Upper lobe of right lung (tissue), 1 donor: ENCODE measurements at regions not wholly inside any gene's neighbourhood (a gene's known extent, or its start where the extent isn't known, plus 50 kb on each side); places are given as distances from the start of the nearest gene placed in this dataset.

ENCODE experiments used
- ATAC-seq: fragments of 200-7000 bp; cut with Tn5 transposase; one replicate; pipeline ENCODE4 v1.9.1; 2020; ENCODE audit warnings: mild to moderate bottlenecking, moderate library complexity
- DNase-seq: peaks from one replicate; pipeline ENCODE4 v3.0.0-alpha.2; 2020
- H3K27ac ChIP-seq: fragments of 200-600 bp; one replicate; pipeline ENCODE4 v1.8.0; 2022
- H3K27me3 ChIP-seq: fragments of 200-600 bp; one replicate; pipeline ENCODE4 v1.8.0; 2022; ENCODE audit warnings: mild to moderate bottlenecking
- H3K36me3 ChIP-seq: fragments of 200-600 bp; one replicate; pipeline ENCODE4 v1.8.0; 2022
- H3K4me1 ChIP-seq: fragments of 200-600 bp; one replicate; pipeline ENCODE4 v1.8.0; 2022
- H3K4me3 ChIP-seq: fragments of 200-600 bp; one replicate; pipeline ENCODE4 v1.8.0; 2022; ENCODE audit warnings: mild to moderate bottlenecking
- H3K9me3 ChIP-seq: fragments of 200-600 bp; one replicate; pipeline ENCODE4 v1.8.0; 2022
- intact Hi-C: fragments of 100-400 bp; cut with DNase I; formaldehyde crosslinking; loops from one replicate; pipeline ENCODE4 v1.11.0; 2022
- TF ChIP-seq, protein P1 (sequence below): fragments of 200-600 bp; IDR thresholded peaks from one replicate; pipeline ENCODE4 v1.8.0; 2022; ENCODE audit warnings: antibody characterized with exemption
- donor health status: DM: no; HTN: yes; CAD: no; lungs with severe emphysema.

DNA sequence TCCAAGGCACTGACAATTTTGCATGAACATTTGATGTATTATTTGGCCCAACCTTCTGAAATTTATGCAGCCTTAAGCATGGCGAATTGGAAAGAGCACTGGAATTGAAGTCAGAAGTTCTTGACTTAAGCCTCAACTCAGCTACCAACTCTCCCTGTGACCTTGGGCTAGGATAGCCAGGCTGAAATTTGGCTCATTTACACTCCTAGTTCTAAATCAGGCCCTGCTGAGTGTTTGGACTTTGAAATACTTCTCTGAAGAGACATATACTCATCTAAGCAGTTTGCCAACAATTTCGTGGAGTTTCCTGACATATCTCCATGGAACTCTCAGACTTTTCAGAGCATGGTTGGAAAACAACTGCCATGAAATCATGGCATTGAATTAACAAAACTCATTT is 489.6 kb upstream of the PIK3C3 start:
- H3K27ac ChIP-seq: no peak overlapping the region
- H3K36me3 ChIP-seq: no peaks in the 10 kb centered on the region
- TF ChIP-seq, protein P1, sequence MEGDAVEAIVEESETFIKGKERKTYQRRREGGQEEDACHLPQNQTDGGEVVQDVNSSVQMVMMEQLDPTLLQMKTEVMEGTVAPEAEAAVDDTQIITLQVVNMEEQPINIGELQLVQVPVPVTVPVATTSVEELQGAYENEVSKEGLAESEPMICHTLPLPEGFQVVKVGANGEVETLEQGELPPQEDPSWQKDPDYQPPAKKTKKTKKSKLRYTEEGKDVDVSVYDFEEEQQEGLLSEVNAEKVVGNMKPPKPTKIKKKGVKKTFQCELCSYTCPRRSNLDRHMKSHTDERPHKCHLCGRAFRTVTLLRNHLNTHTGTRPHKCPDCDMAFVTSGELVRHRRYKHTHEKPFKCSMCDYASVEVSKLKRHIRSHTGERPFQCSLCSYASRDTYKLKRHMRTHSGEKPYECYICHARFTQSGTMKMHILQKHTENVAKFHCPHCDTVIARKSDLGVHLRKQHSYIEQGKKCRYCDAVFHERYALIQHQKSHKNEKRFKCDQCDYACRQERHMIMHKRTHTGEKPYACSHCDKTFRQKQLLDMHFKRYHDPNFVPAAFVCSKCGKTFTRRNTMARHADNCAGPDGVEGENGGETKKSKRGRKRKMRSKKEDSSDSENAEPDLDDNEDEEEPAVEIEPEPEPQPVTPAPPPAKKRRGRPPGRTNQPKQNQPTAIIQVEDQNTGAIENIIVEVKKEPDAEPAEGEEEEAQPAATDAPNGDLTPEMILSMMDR: no peak
- intact Hi-C loops: no loop called here
- H3K4me1 ChIP-seq: no peaks in the 10 kb centered on the region
- no peaks in the 10 kb centered on the region for H3K9me3 ChIP-seq
- no peak overlapping the region for H3K4me3 ChIP-seq
- DNase-seq (no peak), ATAC-seq (no peak)
- no peaks in the 10 kb centered on the region for H3K27me3 ChIP-seq

DNA sequence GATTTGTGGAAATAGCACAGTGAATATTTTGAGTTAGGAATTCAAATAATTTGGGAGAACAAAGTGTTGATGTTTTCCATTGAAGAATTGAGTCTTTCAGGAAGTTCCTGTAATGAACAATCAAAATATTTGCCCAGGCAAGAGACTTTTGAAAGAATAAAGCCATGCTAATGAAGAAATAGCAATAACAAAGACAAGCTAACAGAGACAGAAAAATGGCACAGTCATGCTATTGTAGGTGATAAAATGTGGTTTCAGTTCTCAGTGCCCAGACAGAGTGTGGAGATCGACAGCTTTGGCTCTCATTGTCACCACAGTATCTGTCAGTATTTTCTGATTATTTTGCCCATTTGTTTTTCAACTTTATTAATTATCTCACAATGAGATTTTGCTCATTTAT is 490.8 kb upstream of the PIK3C3 start:
- Histone ChIP-seq H3K4me1 (no peaks in the 10 kb centered on the region), H3K36me3 (no peaks in the 10 kb centered on the region), H3K9me3 (no peaks in the 10 kb centered on the region), H3K27ac (no peak overlapping the region), H3K4me3 (no peak overlapping the region), H3K27me3 (no peaks in the 10 kb centered on the region)
- DNase-seq (no peak), ATAC-seq (no peak)
- intact Hi-C loops: no loop called here
- TF ChIP-seq, protein P1: no peak

DNA sequence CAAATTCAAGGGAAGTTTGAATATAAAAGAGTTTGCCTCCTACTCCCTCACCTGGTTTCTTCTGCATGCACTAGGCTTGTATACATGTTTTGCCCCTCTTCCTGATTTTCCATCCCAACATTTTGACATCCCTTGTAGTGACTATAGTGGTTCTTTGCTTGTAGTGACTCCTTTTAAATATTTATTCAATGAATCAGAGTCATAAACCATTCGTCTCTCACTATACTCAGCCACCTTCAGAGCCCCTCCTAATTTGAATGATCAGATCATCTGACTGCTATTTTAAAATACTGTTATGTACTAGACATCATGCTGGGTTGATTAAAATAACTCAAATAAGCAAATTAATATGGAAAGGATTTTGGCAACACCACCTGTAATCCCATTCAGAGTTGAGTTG is 492.1 kb upstream of the PIK3C3 start:
- intact Hi-C loops: no loop called here
- no peaks in the 10 kb centered on the region for H3K36me3 ChIP-seq
- no peak for DNase-seq

DNA sequence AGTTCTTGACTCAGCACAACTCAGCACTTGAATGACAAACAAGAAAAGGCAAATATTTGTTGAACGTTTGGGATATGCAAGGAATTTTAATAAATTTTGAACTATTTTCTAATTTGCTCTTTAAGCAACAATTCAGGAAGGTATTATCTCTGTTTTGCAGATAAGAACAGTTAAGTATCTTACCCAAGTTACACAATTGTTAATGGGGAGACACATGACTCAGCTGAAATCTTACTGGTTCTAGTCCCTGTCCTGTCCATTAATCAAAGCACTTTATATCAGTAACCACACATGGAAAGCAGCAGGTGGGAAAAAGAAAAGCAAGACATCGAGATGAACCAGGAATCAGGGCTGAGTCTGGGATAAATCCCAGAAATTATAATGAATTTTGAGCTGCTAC is 493.9 kb upstream of the PIK3C3 start:
- no peak for ATAC-seq
- Histone ChIP-seq H3K4me3 (no peak overlapping the region), H3K4me1 (no peaks in the 10 kb centered on the region), H3K9me3 (no peaks in the 10 kb centered on the region), H3K27me3 (no peaks in the 10 kb centered on the region), H3K36me3 (no peaks in the 10 kb centered on the region), H3K27ac (no peak overlapping the region)
- TF ChIP-seq, protein P1: no peak
- intact Hi-C loops: no loop called here
- DNase-seq: no peak

More for the DNA sequence above, 492.1 kb upstream of the PIK3C3 start:
- TF ChIP-seq, protein P1: no peak
- no peaks in the 10 kb centered on the region for H3K27me3 ChIP-seq
- H3K9me3 ChIP-seq: no peaks in the 10 kb centered on the region
- H3K4me1 ChIP-seq: no peaks in the 10 kb centered on the region
- no peak overlapping the region for H3K27ac ChIP-seq
- no peak overlapping the region for H3K4me3 ChIP-seq
- no peak for ATAC-seq

DNA sequence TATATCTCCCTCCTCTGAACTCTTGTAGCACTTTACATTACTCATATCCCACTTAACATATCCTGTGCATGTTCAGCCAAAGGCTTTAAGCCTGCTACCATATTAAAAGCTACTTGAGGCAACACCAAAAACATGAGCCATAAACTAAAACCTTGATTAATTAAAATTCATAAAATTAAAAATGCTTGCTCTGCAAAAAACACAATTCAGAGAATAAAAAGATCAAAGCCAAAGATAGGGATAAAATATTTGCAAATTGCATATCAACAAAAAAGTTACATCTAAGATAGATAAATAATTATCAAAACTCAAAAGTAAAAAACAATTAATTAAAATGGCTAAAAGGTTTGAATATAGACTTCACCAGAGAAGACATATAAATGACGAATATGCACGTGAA is 495.4 kb upstream of the PIK3C3 start:
- H3K36me3 ChIP-seq: no peaks in the 10 kb centered on the region
- no peak overlapping the region for H3K4me3 ChIP-seq
- H3K9me3 ChIP-seq: no peaks in the 10 kb centered on the region
- TF ChIP-seq, protein P1: no peak
- H3K27me3 ChIP-seq: no peaks in the 10 kb centered on the region
- no peak overlapping the region for H3K27ac ChIP-seq
- intact Hi-C loops: no loop called here
- H3K4me1 ChIP-seq: no peaks in the 10 kb centered on the region
- DNase-seq (no peak), ATAC-seq (no peak)

DNA sequence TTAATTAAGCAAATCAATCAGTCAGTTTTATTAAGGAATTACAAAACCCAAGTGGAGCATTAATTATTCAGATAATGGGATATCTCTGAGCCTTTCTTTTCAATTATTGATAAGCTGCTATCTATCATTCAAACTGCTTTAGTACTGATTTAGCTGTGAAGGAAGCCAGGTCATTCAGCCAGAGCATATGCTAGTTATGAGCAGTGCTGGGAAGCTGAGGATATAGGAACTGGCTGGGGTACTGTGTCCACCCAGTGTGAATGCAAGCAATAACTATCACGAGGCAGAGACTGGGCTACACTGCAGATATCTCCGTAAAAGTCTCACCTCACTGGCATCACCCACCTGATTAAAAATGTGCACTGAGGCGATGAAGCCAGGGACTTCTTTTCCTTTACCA is 496.7 kb upstream of the PIK3C3 start:
- TF ChIP-seq, protein P1: no peak

More for the DNA sequence above, 496.7 kb upstream of the PIK3C3 start:
- Histone ChIP-seq H3K27ac (no peak overlapping the region), H3K4me1 (no peaks in the 10 kb centered on the region), H3K36me3 (no peaks in the 10 kb centered on the region), H3K27me3 (no peaks in the 10 kb centered on the region), H3K4me3 (no peak overlapping the region), H3K9me3 (no peaks in the 10 kb centered on the region)
- ATAC-seq: no peak
- no peak for DNase-seq
- intact Hi-C loops: no loop called here
